ENCODE measurements at regions not wholly inside any gene's neighbourhood (a gene's known extent, or its start where the extent isn't known, plus 50 kb on each side); places are given as distances from the start of the nearest gene placed in this dataset.

- no peak for TF ChIP-seq POLR2A (IDR thresholded peaks at IDR 0.05)
- TF ChIP-seq CTCF (IDR thresholded peaks at IDR 0.05), result no peak
- no peak for TF ChIP-seq POLR2AphosphoS5 (IDR thresholded peaks at IDR 0.05)
- TF ChIP-seq EP300 (IDR thresholded peaks at IDR 0.05), result no peak
- H3K27me3 ChIP-seq, result no peaks in the 10 kb centered on the region
- WGBS, 2 donors, result 60 to 95% methylated on average over 1 of the region's 1 CpG
- DNase-seq (no peak), ATAC-seq (ENCODE audit: low FRiP score in 2 of 2) (no peak)
- no peaks in the 10 kb centered on the region for H3K4me1 ChIP-seq
- H3K9me3 ChIP-seq, result peaks cover 0 to 3% (median 0%) of the 10 kb centered on the region in 4 donors
- H3K36me3 ChIP-seq, result no peaks in the 10 kb centered on the region
- H3K27ac ChIP-seq, result no peak overlapping the region
- H3K4me3 ChIP-seq, result no peak overlapping the region
Observed at GRCh38 chr16:55403464-55403863, 75.5 kb upstream of the MMP2 start.

GRCh38 chr16:55406651-55407050 lies 72.3 kb upstream of the MMP2 start:
- peaks cover 0 to 3% (median 0%) of the 10 kb centered on the region in 4 donors for H3K9me3 ChIP-seq
- TF ChIP-seq CTCF (IDR thresholded peaks at IDR 0.05) (no peak), EP300 (IDR thresholded peaks at IDR 0.05) (no peak), POLR2AphosphoS5 (IDR thresholded peaks at IDR 0.05) (no peak), POLR2A (IDR thresholded peaks at IDR 0.05) (no peak)
- no peaks in the 10 kb centered on the region for H3K27me3 ChIP-seq
- H3K27ac ChIP-seq, result no peak overlapping the region
- H3K36me3 ChIP-seq, result no peaks in the 10 kb centered on the region
- WGBS, 2 donors, result 63 to 90% methylated on average over 2 of the region's 2 CpGs
- ATAC-seq (ENCODE audit: low FRiP score in 2 of 2) (no peak), DNase-seq (no peak)
- no peak overlapping the region for H3K4me3 ChIP-seq
- no peaks in the 10 kb centered on the region for H3K4me1 ChIP-seq

- H3K27ac ChIP-seq, result no peak overlapping the region
- no peaks in the 10 kb centered on the region for H3K36me3 ChIP-seq
- DNase-seq (no peak), ATAC-seq (ENCODE audit: low FRiP score in 2 of 2) (no peak)
- no peaks in the 10 kb centered on the region for H3K4me1 ChIP-seq
- H3K9me3 ChIP-seq, result peaks cover 0 to 3% (median 0%) of the 10 kb centered on the region in 4 donors
- no peaks in the 10 kb centered on the region for H3K27me3 ChIP-seq
- 72 to 78% methylated on average over 6 of the region's 6 CpGs for WGBS, 2 donors
- TF ChIP-seq POLR2AphosphoS5 (IDR thresholded peaks at IDR 0.05), result no peak
- TF ChIP-seq CTCF (IDR thresholded peaks at IDR 0.05), result no peak
- TF ChIP-seq EP300 (IDR thresholded peaks at IDR 0.05), result no peak
- no peak for TF ChIP-seq POLR2A (IDR thresholded peaks at IDR 0.05)
- H3K4me3 ChIP-seq, result no peak overlapping the region
Observed at GRCh38 chr16:55408661-55409060, 70.3 kb upstream of the MMP2 start.

- no peak for DNase-seq
- no peak overlapping the region for H3K27ac ChIP-seq
- WGBS, 2 donors, result 63 to 69% methylated on average over 3 of the region's 3 CpGs
- TF ChIP-seq POLR2A (IDR thresholded peaks at IDR 0.05), result no peak
- TF ChIP-seq CTCF (IDR thresholded peaks at IDR 0.05), result no peak
- no peak for TF ChIP-seq EP300 (IDR thresholded peaks at IDR 0.05)
- no peak for TF ChIP-seq POLR2AphosphoS5 (IDR thresholded peaks at IDR 0.05)
- no peaks in the 10 kb centered on the region for H3K4me1 ChIP-seq
- H3K36me3 ChIP-seq, result no peaks in the 10 kb centered on the region
- no peaks in the 10 kb centered on the region for H3K9me3 ChIP-seq
- H3K4me3 ChIP-seq, result no peak overlapping the region
- ATAC-seq (ENCODE audit: low FRiP score in 2 of 2), result peak in 1 of 2 donors; percentile 48
- no peaks in the 10 kb centered on the region for H3K27me3 ChIP-seq
Observed at GRCh38 chr16:55411231-55411630, 67.8 kb upstream of the MMP2 start.

- Histone ChIP-seq H3K36me3 (no peaks in the 10 kb centered on the region), H3K27ac (no peak overlapping the region), H3K4me3 (no peak overlapping the region), H3K9me3 (no peaks in the 10 kb centered on the region), H3K27me3 (no peaks in the 10 kb centered on the region), H3K4me1 (no peaks in the 10 kb centered on the region)
- no peak for ATAC-seq (ENCODE audit: low FRiP score in 2 of 2)
- TF ChIP-seq CTCF (IDR thresholded peaks at IDR 0.05) (no peak), POLR2AphosphoS5 (IDR thresholded peaks at IDR 0.05) (no peak), EP300 (IDR thresholded peaks at IDR 0.05) (no peak), POLR2A (IDR thresholded peaks at IDR 0.05) (no peak)
- DNase-seq, result no peak
- WGBS, 2 donors, result 23 to 46% methylated on average over 2 of the region's 2 CpGs
Observed at GRCh38 chr16:55418586-55418985, 60.4 kb upstream of the MMP2 start.
